ENCODE measurements at regions not wholly inside any gene's neighbourhood (a gene's known extent, or its start where the extent isn't known, plus 50 kb on each side); places are given as distances from the start of the nearest gene placed in this dataset.

- H3K27me3 ChIP-seq (ENCODE audit: control insufficient read depth in 1 of 2, insufficient read depth in 2 of 2, low read length in 2 of 2): no peaks in the 10 kb centered on the region
- H3K36me3 ChIP-seq (ENCODE audit: insufficient read depth, low read length): no peaks in the 10 kb centered on the region
- H3K4me3 ChIP-seq (ENCODE audit: low read depth in 1 of 2, low read length in 2 of 2): no peak overlapping the region
- no peak overlapping the region for H3K27ac ChIP-seq (ENCODE audit: low read depth, low read length)
- H3K9ac ChIP-seq (ENCODE audit: low read length): no peak overlapping the region
- H3K4me1 ChIP-seq (ENCODE audit: insufficient read depth, low read length): no peaks in the 10 kb centered on the region
- no peaks in the 10 kb centered on the region for H3K9me3 ChIP-seq (ENCODE audit: low read length)
Observed at GRCh38 chr10:90407851-90408250, 450.0 kb downstream of the HTR7 start.

GRCh38 chr10:90412582-90412981 lies 445.3 kb downstream of the HTR7 start:
- no peak overlapping the region for H3K9ac ChIP-seq (ENCODE audit: low read length)
- H3K27ac ChIP-seq (ENCODE audit: low read depth, low read length): no peak overlapping the region
- no peak overlapping the region for H3K4me3 ChIP-seq (ENCODE audit: low read depth in 1 of 2, low read length in 2 of 2)
- no peaks in the 10 kb centered on the region for H3K9me3 ChIP-seq (ENCODE audit: low read length)
- H3K27me3 ChIP-seq (ENCODE audit: control insufficient read depth in 1 of 2, insufficient read depth in 2 of 2, low read length in 2 of 2): no peaks in the 10 kb centered on the region
- no peaks in the 10 kb centered on the region for H3K36me3 ChIP-seq (ENCODE audit: insufficient read depth, low read length)
- H3K4me1 ChIP-seq (ENCODE audit: insufficient read depth, low read length): no peaks in the 10 kb centered on the region

- no peaks in the 10 kb centered on the region for H3K4me1 ChIP-seq (ENCODE audit: insufficient read depth, low read length)
- no peaks in the 10 kb centered on the region for H3K9me3 ChIP-seq (ENCODE audit: low read length)
- H3K4me3 ChIP-seq (ENCODE audit: low read depth in 1 of 2, low read length in 2 of 2): no peak overlapping the region
Observed at GRCh38 chr10:90413196-90413595, 444.6 kb downstream of the HTR7 start.

GRCh38 chr10:90414926-90415325 lies 442.9 kb downstream of the HTR7 start:
- H3K9ac ChIP-seq (ENCODE audit: low read length): no peak overlapping the region
- no peaks in the 10 kb centered on the region for H3K9me3 ChIP-seq (ENCODE audit: low read length)
- no peak overlapping the region for H3K27ac ChIP-seq (ENCODE audit: low read depth, low read length)
- H3K36me3 ChIP-seq (ENCODE audit: insufficient read depth, low read length): no peaks in the 10 kb centered on the region
- no peak overlapping the region for H3K4me3 ChIP-seq (ENCODE audit: low read depth in 1 of 2, low read length in 2 of 2)
- H3K4me1 ChIP-seq (ENCODE audit: insufficient read depth, low read length): no peaks in the 10 kb centered on the region
- H3K27me3 ChIP-seq (ENCODE audit: control insufficient read depth in 1 of 2, insufficient read depth in 2 of 2, low read length in 2 of 2): no peaks in the 10 kb centered on the region

More at GRCh38 chr10:90413196-90413595, 444.6 kb downstream of the HTR7 start:
- Histone ChIP-seq H3K9ac (ENCODE audit: low read length) (no peak overlapping the region), H3K36me3 (ENCODE audit: insufficient read depth, low read length) (no peaks in the 10 kb centered on the region), H3K27ac (ENCODE audit: low read depth, low read length) (no peak overlapping the region), H3K27me3 (ENCODE audit: control insufficient read depth in 1 of 2, insufficient read depth in 2 of 2, low read length in 2 of 2) (no peaks in the 10 kb centered on the region)

- H3K9me3 ChIP-seq (ENCODE audit: low read length): no peaks in the 10 kb centered on the region
- no peak overlapping the region for H3K9ac ChIP-seq (ENCODE audit: low read length)
Observed at GRCh38 chr10:90417029-90417428, 440.8 kb downstream of the HTR7 start.

GRCh38 chr10:90417476-90418210 lies 440.2 kb downstream of the HTR7 start:
- H3K27me3 ChIP-seq (ENCODE audit: control insufficient read depth in 1 of 2, insufficient read depth in 2 of 2, low read length in 2 of 2): no peaks in the 10 kb centered on the region
- no peak overlapping the region for H3K9ac ChIP-seq (ENCODE audit: low read length)
- no peaks in the 10 kb centered on the region for H3K9me3 ChIP-seq (ENCODE audit: low read length)
- no peaks in the 10 kb centered on the region for H3K36me3 ChIP-seq (ENCODE audit: insufficient read depth, low read length)
- H3K4me3 ChIP-seq (ENCODE audit: low read depth in 1 of 2, low read length in 2 of 2): no peak overlapping the region
- H3K4me1 ChIP-seq (ENCODE audit: insufficient read depth, low read length): no peaks in the 10 kb centered on the region
- no peak overlapping the region for H3K27ac ChIP-seq (ENCODE audit: low read depth, low read length)

More at GRCh38 chr10:90417029-90417428, 440.8 kb downstream of the HTR7 start:
- H3K36me3 ChIP-seq (ENCODE audit: insufficient read depth, low read length): no peaks in the 10 kb centered on the region
- H3K27me3 ChIP-seq (ENCODE audit: control insufficient read depth in 1 of 2, insufficient read depth in 2 of 2, low read length in 2 of 2): no peaks in the 10 kb centered on the region
- H3K27ac ChIP-seq (ENCODE audit: low read depth, low read length): no peak overlapping the region
- no peaks in the 10 kb centered on the region for H3K4me1 ChIP-seq (ENCODE audit: insufficient read depth, low read length)
- no peak overlapping the region for H3K4me3 ChIP-seq (ENCODE audit: low read depth in 1 of 2, low read length in 2 of 2)

GRCh38 chr10:90418869-90419652 lies 438.8 kb downstream of the HTR7 start:
- no peak overlapping the region for H3K4me3 ChIP-seq (ENCODE audit: low read depth in 1 of 2, low read length in 2 of 2)
- no peaks in the 10 kb centered on the region for H3K36me3 ChIP-seq (ENCODE audit: insufficient read depth, low read length)
- no peak overlapping the region for H3K27ac ChIP-seq (ENCODE audit: low read depth, low read length)
- no peaks in the 10 kb centered on the region for H3K27me3 ChIP-seq (ENCODE audit: control insufficient read depth in 1 of 2, insufficient read depth in 2 of 2, low read length in 2 of 2)
- no peaks in the 10 kb centered on the region for H3K4me1 ChIP-seq (ENCODE audit: insufficient read depth, low read length)
- H3K9ac ChIP-seq (ENCODE audit: low read length): no peak overlapping the region
- H3K9me3 ChIP-seq (ENCODE audit: low read length): no peaks in the 10 kb centered on the region

- no peaks in the 10 kb centered on the region for H3K9me3 ChIP-seq (ENCODE audit: low read length)
- no peaks in the 10 kb centered on the region for H3K4me1 ChIP-seq (ENCODE audit: insufficient read depth, low read length)
- no peak overlapping the region for H3K9ac ChIP-seq (ENCODE audit: low read length)
- no peaks in the 10 kb centered on the region for H3K27me3 ChIP-seq (ENCODE audit: control insufficient read depth in 1 of 2, insufficient read depth in 2 of 2, low read length in 2 of 2)
- no peak overlapping the region for H3K27ac ChIP-seq (ENCODE audit: low read depth, low read length)
- no peak overlapping the region for H3K4me3 ChIP-seq (ENCODE audit: low read depth in 1 of 2, low read length in 2 of 2)
- no peaks in the 10 kb centered on the region for H3K36me3 ChIP-seq (ENCODE audit: insufficient read depth, low read length)
Observed at GRCh38 chr10:90420637-90421318, 437.1 kb downstream of the HTR7 start.

- H3K27ac ChIP-seq (ENCODE audit: low read depth, low read length): no peak overlapping the region
Observed at GRCh38 chr10:90421874-90422273, 436.0 kb downstream of the HTR7 start.

GRCh38 chr10:90424730-90425129 lies 433.1 kb downstream of the HTR7 start:
- Histone ChIP-seq H3K27ac (ENCODE audit: low read depth, low read length) (no peak overlapping the region), H3K4me1 (ENCODE audit: insufficient read depth, low read length) (no peaks in the 10 kb centered on the region), H3K27me3 (ENCODE audit: control insufficient read depth in 1 of 2, insufficient read depth in 2 of 2, low read length in 2 of 2) (no peaks in the 10 kb centered on the region), H3K9me3 (ENCODE audit: low read length) (no peaks in the 10 kb centered on the region), H3K4me3 (ENCODE audit: low read depth in 1 of 2, low read length in 2 of 2) (no peak overlapping the region), H3K9ac (ENCODE audit: low read length) (no peak overlapping the region), H3K36me3 (ENCODE audit: insufficient read depth, low read length) (no peaks in the 10 kb centered on the region)

More at GRCh38 chr10:90421874-90422273, 436.0 kb downstream of the HTR7 start:
- H3K9me3 ChIP-seq (ENCODE audit: low read length): no peaks in the 10 kb centered on the region
- no peaks in the 10 kb centered on the region for H3K36me3 ChIP-seq (ENCODE audit: insufficient read depth, low read length)
- no peaks in the 10 kb centered on the region for H3K27me3 ChIP-seq (ENCODE audit: control insufficient read depth in 1 of 2, insufficient read depth in 2 of 2, low read length in 2 of 2)
- no peak overlapping the region for H3K9ac ChIP-seq (ENCODE audit: low read length)
- no peak overlapping the region for H3K4me3 ChIP-seq (ENCODE audit: low read depth in 1 of 2, low read length in 2 of 2)
- no peaks in the 10 kb centered on the region for H3K4me1 ChIP-seq (ENCODE audit: insufficient read depth, low read length)

- H3K36me3 ChIP-seq (ENCODE audit: insufficient read depth, low read length): no peaks in the 10 kb centered on the region
- H3K9me3 ChIP-seq (ENCODE audit: low read length): no peaks in the 10 kb centered on the region
- no peak overlapping the region for H3K4me3 ChIP-seq (ENCODE audit: low read depth in 1 of 2, low read length in 2 of 2)
- H3K9ac ChIP-seq (ENCODE audit: low read length): no peak overlapping the region
- H3K27ac ChIP-seq (ENCODE audit: low read depth, low read length): no peak overlapping the region
- H3K27me3 ChIP-seq (ENCODE audit: control insufficient read depth in 1 of 2, insufficient read depth in 2 of 2, low read length in 2 of 2): no peaks in the 10 kb centered on the region
- H3K4me1 ChIP-seq (ENCODE audit: insufficient read depth, low read length): no peaks in the 10 kb centered on the region
Observed at GRCh38 chr10:90430186-90430585, 427.7 kb downstream of the HTR7 start.
